Astrocyte (in vitro differentiated cells and primary cell): ENCODE measurements at regions not wholly inside any gene's neighbourhood (a gene's known extent, or its start where the extent isn't known, plus 50 kb on each side); places are given as distances from the start of the nearest gene placed in this dataset.

ENCODE experiments used
- DNase-seq: peaks from one replicate; pipeline ENCODE4 v3.0.0-alpha.2; 2010; ENCODE audit warnings: low read depth
- FAIRE-seq: peaks from 2 replicates; lab custom pipeline; 2011; peaks lifted over from hg19 to GRCh38; lab: Jason Lieb, UNC
- H2AFZ ChIP-seq: 2 replicates; pipeline ENCODE4 v1.6.0; 2012; ENCODE audit warnings: low read depth, low read length, inconsistent platforms
- H3K27ac ChIP-seq: 2 replicates; pipeline ENCODE4 v1.5.1; 2011; ENCODE audit warnings: low read depth, low read length, inconsistent platforms
- H3K27me3 ChIP-seq: 2 replicates; pipeline ENCODE4 v1.6.0; 2011; ENCODE audit warnings: low read length, inconsistent platforms; ENCODE audit not compliant: insufficient read depth
- H3K36me3 ChIP-seq: 2 replicates; pipeline ENCODE4 v1.5.1; 2011; ENCODE audit warnings: low read length, inconsistent platforms; ENCODE audit not compliant: insufficient read depth
- H3K4me1 ChIP-seq: 2 replicates; pipeline ENCODE4 v1.5.1; 2011; ENCODE audit warnings: low read length, inconsistent platforms; ENCODE audit not compliant: insufficient read depth
- H3K4me2 ChIP-seq: 2 replicates; pipeline ENCODE4 v1.6.0; 2012; ENCODE audit warnings: low read length, inconsistent platforms
- H3K4me3 ChIP-seq: 2 replicates; pipeline ENCODE4 v1.5.1; 2011; ENCODE audit warnings: low read depth, mild to moderate bottlenecking, low read length, inconsistent platforms; ENCODE audit not compliant: insufficient read depth
- H3K79me2 ChIP-seq: 2 replicates; pipeline ENCODE4 v1.6.0; 2012; ENCODE audit warnings: mild to moderate bottlenecking, low read length, inconsistent platforms; ENCODE audit not compliant: insufficient read depth
- H3K9ac ChIP-seq: 2 replicates; pipeline ENCODE4 v1.6.0; 2012; ENCODE audit warnings: mild to moderate bottlenecking, low read length, inconsistent platforms
- H3K9me3 ChIP-seq: 2 replicates; pipeline ENCODE4 v1.5.1; 2012; ENCODE audit warnings: low read depth, mild to moderate bottlenecking, low read length, inconsistent platforms; ENCODE audit not compliant: insufficient read depth
- H4K20me1 ChIP-seq: 2 replicates; pipeline ENCODE4 v1.6.0; 2012; ENCODE audit warnings: low read length, inconsistent platforms; ENCODE audit not compliant: insufficient read depth
- H3K27ac Mint-ChIP-seq: one replicate; pipeline ENCODE4 v1.8.0; 2021; ENCODE audit warnings: mild to moderate bottlenecking, mixed read lengths; ENCODE audit not compliant: unreplicated experiment
- H3K27me3 Mint-ChIP-seq: one replicate; pipeline ENCODE4 v1.8.0; 2021; ENCODE audit warnings: low read depth, mixed read lengths; ENCODE audit not compliant: unreplicated experiment
- H3K36me3 Mint-ChIP-seq: one replicate; pipeline ENCODE4 v1.8.0; 2021; ENCODE audit warnings: low read depth, mixed read lengths; ENCODE audit not compliant: unreplicated experiment
- H3K4me1 Mint-ChIP-seq: one replicate; pipeline ENCODE4 v1.8.0; 2021; ENCODE audit warnings: low read depth, mixed read lengths; ENCODE audit not compliant: unreplicated experiment
- H3K4me3 Mint-ChIP-seq: one replicate; pipeline ENCODE4 v1.8.0; 2021; ENCODE audit warnings: mild to moderate bottlenecking, moderate library complexity, mixed read lengths; ENCODE audit not compliant: unreplicated experiment
- H3K9me3 Mint-ChIP-seq: one replicate; pipeline ENCODE4 v1.8.0; 2021; ENCODE audit warnings: mild to moderate bottlenecking, mixed read lengths; ENCODE audit not compliant: unreplicated experiment
- CTCF ChIP-seq: IDR thresholded peaks from 2 replicates; pipeline ENCODE4 v1.5.1; 2011; ENCODE audit warnings: low read depth, mild to moderate bottlenecking, inconsistent platforms, low read length, moderate library complexity; ENCODE audit not compliant: insufficient read depth
- EZH2 ChIP-seq: IDR thresholded peaks from 2 replicates; pipeline ENCODE4 v1.6.1; 2012; ENCODE audit warnings: mild to moderate bottlenecking, low read length, inconsistent platforms; ENCODE audit not compliant: insufficient read depth

- peaks cover 9% of the 10 kb centered on the region for H3K4me1 Mint-ChIP-seq
- Histone ChIP-seq H3K27ac (no peak overlapping the region), H3K4me2 (no peak overlapping the region), H3K27me3 (peaks cover 3% of the 10 kb centered on the region), H4K20me1 (no peaks in the 10 kb centered on the region), H3K4me3 (no peak overlapping the region), H2AFZ (no peak overlapping the region), H3K9ac (no peak overlapping the region), H3K4me1 (no peaks in the 10 kb centered on the region), H3K36me3 (no peaks in the 10 kb centered on the region), H3K9me3 (no peaks in the 10 kb centered on the region), H3K79me2 (no peaks in the 10 kb centered on the region)
- no peaks in the 10 kb centered on the region for H3K9me3 Mint-ChIP-seq
- peaks cover 6% of the 10 kb centered on the region for H3K27me3 Mint-ChIP-seq
- TF ChIP-seq EZH2: no peak
- no peak for TF ChIP-seq CTCF
- no peaks in the 10 kb centered on the region for H3K36me3 Mint-ChIP-seq
- FAIRE-seq (no peak), DNase-seq (no peak)
- H3K4me3 Mint-ChIP-seq: no peak overlapping the region
- H3K27ac Mint-ChIP-seq: peak overlapping the region; percentile 1
These were observed 859.0 kb downstream of the FAM181B start for GRCh38 chr11:81874635-81875034.

GRCh38 chr11:81870815-81871214, 862.8 kb downstream of the FAM181B start:
- H3K27me3 Mint-ChIP-seq: peaks cover 6% of the 10 kb centered on the region
- Histone ChIP-seq H3K9ac (no peak overlapping the region), H4K20me1 (no peaks in the 10 kb centered on the region), H3K4me1 (peaks cover 4% of the 10 kb centered on the region), H3K36me3 (no peaks in the 10 kb centered on the region), H3K27ac (no peak overlapping the region), H3K27me3 (peaks cover 3% of the 10 kb centered on the region), H2AFZ (no peak overlapping the region), H3K9me3 (no peaks in the 10 kb centered on the region), H3K4me2 (no peak overlapping the region), H3K79me2 (no peaks in the 10 kb centered on the region), H3K4me3 (no peak overlapping the region)
- no peaks in the 10 kb centered on the region for H3K36me3 Mint-ChIP-seq
- no peak overlapping the region for H3K27ac Mint-ChIP-seq
- FAIRE-seq (no peak), DNase-seq (no peak)
- peaks cover 15% of the 10 kb centered on the region for H3K4me1 Mint-ChIP-seq
- no peak overlapping the region for H3K4me3 Mint-ChIP-seq
- H3K9me3 Mint-ChIP-seq: no peaks in the 10 kb centered on the region
- TF ChIP-seq CTCF (no peak), EZH2 (no peak)

- H3K4me3 Mint-ChIP-seq: no peak overlapping the region
- Histone ChIP-seq H3K9me3 (no peaks in the 10 kb centered on the region), H3K4me1 (peaks cover 4% of the 10 kb centered on the region), H3K79me2 (no peaks in the 10 kb centered on the region), H2AFZ (no peak overlapping the region), H3K27ac (no peak overlapping the region), H3K4me2 (peak overlapping the region; percentile 31), H4K20me1 (no peaks in the 10 kb centered on the region), H3K4me3 (no peak overlapping the region), H3K27me3 (peaks cover 3% of the 10 kb centered on the region), H3K36me3 (no peaks in the 10 kb centered on the region), H3K9ac (no peak overlapping the region)
- no peaks in the 10 kb centered on the region for H3K36me3 Mint-ChIP-seq
- no peak for TF ChIP-seq CTCF
- FAIRE-seq (no peak), DNase-seq (no peak)
- H3K27ac Mint-ChIP-seq: no peak overlapping the region
- peaks cover 15% of the 10 kb centered on the region for H3K4me1 Mint-ChIP-seq
- H3K9me3 Mint-ChIP-seq: no peaks in the 10 kb centered on the region
- H3K27me3 Mint-ChIP-seq: peaks cover 6% of the 10 kb centered on the region
These were observed 863.6 kb downstream of the FAM181B start for GRCh38 chr11:81870066-81870412.
